ENCODE measurements at regions not wholly inside any gene's neighbourhood (a gene's known extent, or its start where the extent isn't known, plus 50 kb on each side); places are given as distances from the start of the nearest gene placed in this dataset.

DNA sequence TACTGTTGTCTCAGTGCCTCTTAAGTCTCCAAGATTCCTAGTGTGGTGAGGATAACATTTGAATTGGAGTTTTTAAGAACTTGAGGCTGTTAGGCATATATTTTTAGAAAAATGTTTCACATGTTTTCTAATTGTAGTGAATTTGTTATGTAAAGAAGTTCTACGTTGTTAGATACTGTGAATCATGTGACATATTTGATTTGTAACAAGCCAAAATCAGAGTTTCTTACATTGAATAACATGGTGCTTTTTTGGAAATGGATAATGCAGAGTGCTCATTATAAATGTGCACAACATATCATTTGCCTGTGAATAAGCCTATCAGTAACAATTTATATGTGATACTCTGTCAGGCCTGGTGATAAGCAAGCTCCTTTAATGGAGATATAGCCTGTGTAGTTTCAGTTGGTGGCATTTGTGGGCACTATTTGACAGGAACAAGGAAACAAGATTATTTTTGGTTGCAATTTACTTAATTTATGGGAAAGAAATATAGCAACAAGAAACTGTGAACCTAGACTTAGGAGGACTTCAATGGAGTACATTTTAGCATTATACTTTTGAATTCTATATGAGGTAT, 328.8 kb downstream of the ARPP21 start:
- Histone ChIP-seq H3K9me2 (replicated peaks; ENCODE audit: low read depth, low read length) (no peaks in the 10 kb centered on the region), H3K4me3 (ENCODE audit: low read length, poor library complexity, severe bottlenecking) (peak overlapping the region; percentile 41), H3K9ac (ENCODE audit: low read depth, low read length, poor library complexity, severe bottlenecking) (peak overlapping the region; percentile 7), H4K20me1 (ENCODE audit: insufficient read depth, low read length, poor library complexity, severe bottlenecking) (no peaks in the 10 kb centered on the region), H2AFZ (ENCODE audit: low read length) (no peak overlapping the region), H3K4me1 (ENCODE audit: insufficient read depth, low read length, poor library complexity, severe bottlenecking) (peaks cover 47% of the 10 kb centered on the region), H3K9me3 (ENCODE audit: insufficient read depth, low read depth, low read length) (no peaks in the 10 kb centered on the region), H3K79me2 (ENCODE audit: insufficient read depth, low read length) (no peaks in the 10 kb centered on the region), H3K36me3 (ENCODE audit: insufficient read depth, low read length) (no peaks in the 10 kb centered on the region), H3K4me2 (ENCODE audit: low read depth, low read length, poor library complexity, severe bottlenecking) (peak overlapping the region; percentile 72), H3K27me3 (ENCODE audit: insufficient read depth, low read length, poor library complexity, severe bottlenecking) (no peaks in the 10 kb centered on the region), H3F3A (ENCODE audit: low read depth) (no peaks in the 10 kb centered on the region)
- TF ChIP-seq, protein P1, sequence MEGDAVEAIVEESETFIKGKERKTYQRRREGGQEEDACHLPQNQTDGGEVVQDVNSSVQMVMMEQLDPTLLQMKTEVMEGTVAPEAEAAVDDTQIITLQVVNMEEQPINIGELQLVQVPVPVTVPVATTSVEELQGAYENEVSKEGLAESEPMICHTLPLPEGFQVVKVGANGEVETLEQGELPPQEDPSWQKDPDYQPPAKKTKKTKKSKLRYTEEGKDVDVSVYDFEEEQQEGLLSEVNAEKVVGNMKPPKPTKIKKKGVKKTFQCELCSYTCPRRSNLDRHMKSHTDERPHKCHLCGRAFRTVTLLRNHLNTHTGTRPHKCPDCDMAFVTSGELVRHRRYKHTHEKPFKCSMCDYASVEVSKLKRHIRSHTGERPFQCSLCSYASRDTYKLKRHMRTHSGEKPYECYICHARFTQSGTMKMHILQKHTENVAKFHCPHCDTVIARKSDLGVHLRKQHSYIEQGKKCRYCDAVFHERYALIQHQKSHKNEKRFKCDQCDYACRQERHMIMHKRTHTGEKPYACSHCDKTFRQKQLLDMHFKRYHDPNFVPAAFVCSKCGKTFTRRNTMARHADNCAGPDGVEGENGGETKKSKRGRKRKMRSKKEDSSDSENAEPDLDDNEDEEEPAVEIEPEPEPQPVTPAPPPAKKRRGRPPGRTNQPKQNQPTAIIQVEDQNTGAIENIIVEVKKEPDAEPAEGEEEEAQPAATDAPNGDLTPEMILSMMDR (conservative IDR thresholded peaks at IDR 0.05; ENCODE audit: low read length), result peak; percentile 56
- no peak for TF ChIP-seq EZH2phosphoT487 (IDR thresholded peaks at IDR 0.05; ENCODE audit: borderline replicate concordance)

DNA sequence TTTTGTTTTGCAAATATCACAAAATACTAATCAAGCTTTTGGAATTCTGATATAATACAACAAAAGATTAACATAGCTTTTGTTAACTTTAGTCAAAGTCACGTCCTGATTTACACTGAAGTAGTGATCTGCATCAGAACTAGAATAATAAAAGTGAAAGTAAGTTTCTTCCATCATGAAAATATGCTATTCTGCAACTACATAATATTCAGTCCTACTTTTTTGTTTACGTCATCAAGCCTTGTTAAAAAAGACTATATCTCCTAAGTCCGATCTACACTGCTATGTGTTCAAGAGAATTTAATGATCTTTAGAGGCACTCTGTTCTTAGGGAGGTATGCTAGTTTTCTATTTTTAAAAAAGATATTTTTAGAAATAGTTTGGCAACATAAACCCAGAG, 330.1 kb downstream of the ARPP21 start:
- no peak for TF ChIP-seq EZH2phosphoT487 (IDR thresholded peaks at IDR 0.05; ENCODE audit: borderline replicate concordance)
- TF ChIP-seq, protein P1 (conservative IDR thresholded peaks at IDR 0.05; ENCODE audit: low read length), result no peak
- Histone ChIP-seq H3F3A (ENCODE audit: low read depth) (no peaks in the 10 kb centered on the region), H3K9me2 (replicated peaks; ENCODE audit: low read depth, low read length) (no peaks in the 10 kb centered on the region), H3K4me3 (ENCODE audit: low read length, poor library complexity, severe bottlenecking) (peak overlapping the region; percentile 41), H3K79me2 (ENCODE audit: insufficient read depth, low read length) (no peaks in the 10 kb centered on the region), H3K4me1 (ENCODE audit: insufficient read depth, low read length, poor library complexity, severe bottlenecking) (peaks cover 47% of the 10 kb centered on the region), H3K9ac (ENCODE audit: low read depth, low read length, poor library complexity, severe bottlenecking) (peak overlapping the region; percentile 23), H4K20me1 (ENCODE audit: insufficient read depth, low read length, poor library complexity, severe bottlenecking) (no peaks in the 10 kb centered on the region), H3K4me2 (ENCODE audit: low read depth, low read length, poor library complexity, severe bottlenecking) (peak overlapping the region; percentile 72), H3K36me3 (ENCODE audit: insufficient read depth, low read length) (no peaks in the 10 kb centered on the region), H3K27me3 (ENCODE audit: insufficient read depth, low read length, poor library complexity, severe bottlenecking) (no peaks in the 10 kb centered on the region), H2AFZ (ENCODE audit: low read length) (peak overlapping the region; percentile 31; the same call in 1 of the 2 replicates), H3K9me3 (ENCODE audit: insufficient read depth, low read depth, low read length) (no peaks in the 10 kb centered on the region)

- no peaks in the 10 kb centered on the region for H3K9me2 ChIP-seq (replicated peaks; ENCODE audit: low read depth, low read length)
- peaks cover 47% of the 10 kb centered on the region for H3K4me1 ChIP-seq (ENCODE audit: insufficient read depth, low read length, poor library complexity, severe bottlenecking)
- no peak overlapping the region for H3K4me3 ChIP-seq (ENCODE audit: low read length, poor library complexity, severe bottlenecking)
- no peaks in the 10 kb centered on the region for H3K79me2 ChIP-seq (ENCODE audit: insufficient read depth, low read length)
- no peaks in the 10 kb centered on the region for H3K9me3 ChIP-seq (ENCODE audit: insufficient read depth, low read depth, low read length)
- H3K27me3 ChIP-seq (ENCODE audit: insufficient read depth, low read length, poor library complexity, severe bottlenecking), result no peaks in the 10 kb centered on the region
- H3K36me3 ChIP-seq (ENCODE audit: insufficient read depth, low read length), result no peaks in the 10 kb centered on the region
- TF ChIP-seq, protein P1 (conservative IDR thresholded peaks at IDR 0.05; ENCODE audit: low read length), result no peak
- TF ChIP-seq EZH2phosphoT487 (IDR thresholded peaks at IDR 0.05; ENCODE audit: borderline replicate concordance), result no peak
- no peak overlapping the region; the same call in 1 of the 2 replicates for H2AFZ ChIP-seq (ENCODE audit: low read length)
- no peaks in the 10 kb centered on the region for H4K20me1 ChIP-seq (ENCODE audit: insufficient read depth, low read length, poor library complexity, severe bottlenecking)
- H3F3A ChIP-seq (ENCODE audit: low read depth), result no peaks in the 10 kb centered on the region
- H3K9ac ChIP-seq (ENCODE audit: low read depth, low read length, poor library complexity, severe bottlenecking), result no peak overlapping the region
- peak overlapping the region; percentile 72 for H3K4me2 ChIP-seq (ENCODE audit: low read depth, low read length, poor library complexity, severe bottlenecking)
Measured at GRCh38 chr3:35970793-35971192, 331.5 kb downstream of the ARPP21 start.
